HEK293 (cell line): ENCODE measurements at regions not wholly inside any gene's neighbourhood (a gene's known extent, or its start where the extent isn't known, plus 50 kb on each side); places are given as distances from the start of the nearest gene placed in this dataset.

Experiments used
- CTCF ChIA-PET: fragments of 350-600 bp; formaldehyde crosslinking; extraction: SDS; loops from one replicate; lab custom pipeline; 2021; ENCODE audit warnings: antibody characterized with exemption; lab: Yijun Ruan, JAX
- POLR2A ChIA-PET: fragments of 300-600 bp; formaldehyde crosslinking; extraction: SDS; loops from one replicate; lab custom pipeline; 2020; ENCODE audit warnings: antibody characterized with exemption, inconsistent platforms; lab: Yijun Ruan, JAX
- H3K27ac ChIP-seq: fragments of 200-500 bp; sonication (Bioruptor generic); 2 replicates; pipeline ENCODE4 v1.5.1; 2014; ENCODE audit warnings: low read depth, low read length, control low read depth, inconsistent platforms; ENCODE audit errors: extremely low read depth
- H3K36me3 ChIP-seq, 2 experiments: fragments of 200-500 bp in 1 of 2; sonication (Bioruptor generic) in 1 of 2; 1 replicate in 1 of 2; 2 replicates in 1 of 2; pipeline ENCODE4 v1.5.1; 2014 to 2017; ENCODE audit warnings: inconsistent platforms in 2 of 2, low read length in 2 of 2; ENCODE audit not compliant: control insufficient read depth in 2 of 2, insufficient read depth in 1 of 2
- H3K4me1 ChIP-seq: fragments of 200-500 bp; sonication (Bioruptor generic); 2 replicates; pipeline ENCODE4 v1.5.1; 2014; ENCODE audit warnings: mild to moderate bottlenecking, low read length, inconsistent platforms; ENCODE audit not compliant: control insufficient read depth, insufficient read depth
- H3K4me3 ChIP-seq: 2 replicates; pipeline ENCODE4 v1.5.1; 2011; ENCODE audit warnings: low read depth, mild to moderate bottlenecking, control low read depth, low read length, moderate library complexity
- H3K9me3 ChIP-seq: fragments of 200-500 bp; sonication (Bioruptor generic); 2 replicates; pipeline ENCODE4 v1.5.1; 2014; ENCODE audit warnings: low read depth, low read length, inconsistent platforms; ENCODE audit not compliant: control insufficient read depth, insufficient read depth
- KLF10 ChIP-seq: fragments of 450-650 bp; IDR thresholded peaks from 2 replicates; pipeline ENCODE4 v1.5.1; 2018; ENCODE audit warnings: missing biosample characterization, mild to moderate bottlenecking, missing genetic modification characterization
- MZF1 ChIP-seq: fragments of 450-650 bp; formaldehyde crosslinking; IDR thresholded peaks from 2 replicates; pipeline ENCODE4 v1.5.1; 2017; ENCODE audit warnings: missing biosample characterization, missing genetic modification characterization, borderline replicate concordance
- REPIN1 ChIP-seq: fragments of 450-650 bp; formaldehyde crosslinking; IDR thresholded peaks from 2 replicates; pipeline ENCODE4 v1.5.1; 2017; ENCODE audit warnings: missing biosample characterization, missing genetic modification characterization, low read depth
- SP7 ChIP-seq: fragments of 450-650 bp; formaldehyde crosslinking; IDR thresholded peaks from 2 replicates; pipeline ENCODE4 v1.5.1; 2016; ENCODE audit warnings: missing biosample characterization, missing genetic modification characterization
- ZNF114 ChIP-seq: fragments of 450-650 bp; formaldehyde crosslinking; IDR thresholded peaks from 2 replicates; pipeline ENCODE4 v1.5.0; 2017; ENCODE audit warnings: missing biosample characterization, missing genetic modification characterization
- ZNF138 ChIP-seq: fragments of 450-650 bp; formaldehyde crosslinking; IDR thresholded peaks from 2 replicates; pipeline ENCODE4 v1.5.1; 2016; ENCODE audit warnings: missing biosample characterization, missing genetic modification characterization, borderline replicate concordance
- ZNF211 ChIP-seq: fragments of 450-650 bp; formaldehyde crosslinking; IDR thresholded peaks from 2 replicates; pipeline ENCODE4 v1.5.1; 2016; ENCODE audit warnings: low read depth, missing biosample characterization, missing genetic modification characterization
- ZNF223 ChIP-seq: fragments of 450-650 bp; formaldehyde crosslinking; IDR thresholded peaks from 2 replicates; pipeline ENCODE4 v1.5.1; 2016; ENCODE audit warnings: missing biosample characterization, missing genetic modification characterization
- ZNF302 ChIP-seq: fragments of 450-650 bp; formaldehyde crosslinking; IDR thresholded peaks from 2 replicates; pipeline ENCODE4 v1.5.1; 2016; ENCODE audit warnings: missing biosample characterization, missing genetic modification characterization, low read depth
- ZNF354C ChIP-seq: fragments of 450-650 bp; formaldehyde crosslinking; IDR thresholded peaks from 2 replicates; pipeline ENCODE4 v1.5.1; 2016; ENCODE audit warnings: missing biosample characterization, missing genetic modification characterization, low read depth, borderline replicate concordance
- ZNF366 ChIP-seq: fragments of 450-650 bp; formaldehyde crosslinking; conservative IDR thresholded peaks from 2 replicates; pipeline ENCODE4 v1.5.1; 2016; ENCODE audit warnings: missing biosample characterization, missing genetic modification characterization
- ZNF416 ChIP-seq: fragments of 450-650 bp; formaldehyde crosslinking; IDR thresholded peaks from 2 replicates; pipeline ENCODE4 v1.5.1; 2016; ENCODE audit warnings: missing biosample characterization, missing genetic modification characterization
- ZNF433 ChIP-seq: fragments of 450-650 bp; formaldehyde crosslinking; IDR thresholded peaks from 2 replicates; pipeline ENCODE4 v1.5.1; 2016; ENCODE audit warnings: missing biosample characterization, missing genetic modification characterization, low read depth
- ZNF510 ChIP-seq: fragments of 450-650 bp; formaldehyde crosslinking; IDR thresholded peaks from 2 replicates; pipeline ENCODE4 v1.5.1; 2018; ENCODE audit warnings: mild to moderate bottlenecking, missing genetic modification characterization, missing biosample characterization; ENCODE audit not compliant: insufficient replicate concordance
- ZNF544 ChIP-seq: fragments of 450-650 bp; formaldehyde crosslinking; IDR thresholded peaks from 2 replicates; pipeline ENCODE4 v1.5.0; 2017; ENCODE audit warnings: missing biosample characterization, missing genetic modification characterization
- ZNF548 ChIP-seq: fragments of 450-650 bp; formaldehyde crosslinking; IDR thresholded peaks from 2 replicates; pipeline ENCODE4 v1.5.1; 2016; ENCODE audit warnings: missing biosample characterization, missing genetic modification characterization
- ZNF549 ChIP-seq: fragments of 450-650 bp; IDR thresholded peaks from 2 replicates; pipeline ENCODE4 v1.5.1; 2018; ENCODE audit warnings: missing biosample characterization, missing genetic modification characterization, mild to moderate bottlenecking, inconsistent platforms, moderate library complexity
- ZNF660 ChIP-seq: fragments of 450-650 bp; IDR thresholded peaks from 2 replicates; pipeline ENCODE4 v1.5.1; 2018; ENCODE audit warnings: missing biosample characterization, mild to moderate bottlenecking, missing genetic modification characterization
- TF ChIP-seq, protein P1 (sequence below): fragments of 450-650 bp; formaldehyde crosslinking; IDR thresholded peaks from 2 replicates; pipeline ENCODE4 v1.5.1; 2017; ENCODE audit warnings: missing biosample characterization, missing genetic modification characterization
- TF ChIP-seq, protein P2 (sequence below): fragments of 450-650 bp; formaldehyde crosslinking; IDR thresholded peaks from 2 replicates; pipeline ENCODE4 v1.5.1; 2016; ENCODE audit warnings: missing biosample characterization, missing genetic modification characterization
- TF ChIP-seq, protein P3 (sequence below): fragments of 450-650 bp; formaldehyde crosslinking; IDR thresholded peaks from 2 replicates; pipeline ENCODE4 v1.5.1; 2016; ENCODE audit warnings: missing biosample characterization, missing genetic modification characterization, low read depth
- TF ChIP-seq, protein P4 (sequence below): fragments of 450-650 bp; formaldehyde crosslinking; IDR thresholded peaks from 2 replicates; pipeline ENCODE4 v1.5.1; 2016; ENCODE audit warnings: missing biosample characterization, missing genetic modification characterization

DNA sequence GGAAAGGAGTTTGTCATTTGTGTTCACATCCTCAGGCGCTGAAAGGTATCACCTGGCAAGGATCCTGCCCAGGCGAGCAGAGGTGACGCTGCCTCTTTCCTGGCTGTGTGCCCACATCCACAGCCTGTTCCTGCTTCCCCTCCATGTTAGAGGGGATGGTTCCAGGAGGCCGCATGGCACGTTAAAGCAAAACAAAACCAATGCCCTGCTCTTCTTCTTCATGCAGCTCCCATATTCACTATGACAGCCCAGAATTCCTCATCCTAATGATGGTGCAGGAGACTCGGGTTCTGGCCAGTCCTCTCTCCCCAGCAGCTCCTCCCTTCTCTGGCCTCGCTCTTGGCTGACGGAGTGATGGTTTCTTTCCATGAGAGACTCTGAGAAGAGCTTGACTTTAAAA is 678.5 kb upstream of the ANKRD30A start:
- H3K4me1 ChIP-seq = peaks cover 17% of the 10 kb centered on the region
- CTCF ChIA-PET = no interaction called here

DNA sequence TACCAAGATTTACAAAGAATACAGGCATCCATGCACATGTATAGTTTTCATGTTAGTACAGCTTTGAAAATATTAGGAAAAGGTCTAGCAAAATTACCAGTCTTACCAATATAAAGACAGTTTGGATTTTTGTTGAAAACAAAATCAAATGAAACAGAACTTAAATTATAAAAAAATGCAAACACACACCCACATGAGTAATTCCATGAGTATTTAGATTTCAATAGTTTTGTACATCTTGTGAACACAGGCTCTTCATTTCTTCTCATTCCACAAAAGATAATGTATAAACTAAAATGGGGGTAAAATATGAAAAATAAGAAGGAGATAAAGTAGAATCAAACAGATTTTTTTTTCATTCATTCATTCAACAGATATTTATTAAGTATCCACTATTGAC is 682.2 kb upstream of the ANKRD30A start:
- POLR2A ChIA-PET = interaction anchor here (0.7 kb wide), 1 partner anchor 230 kb away, joined by 3 read pairs; no protein-coding TSS in a partner anchor
- CTCF ChIA-PET = no interaction called here
- Histone ChIP-seq H3K9me3 (no peaks in the 10 kb centered on the region), H3K27ac (no peak overlapping the region), H3K4me3 (no peak overlapping the region), H3K4me1 (no peaks in the 10 kb centered on the region), H3K36me3 (no peaks in the 10 kb centered on the region)
- TF ChIP-seq ZNF660 (no peak), ZNF302 (tag by site-specific recombination) (no peak), ZNF416 (no peak), ZNF114 (tag by site-specific recombination) (no peak), ZNF354C (tag by site-specific recombination) (no peak), SP7 (tag by site-specific recombination) (no peak), ZNF366 (tag by site-specific recombination) (no peak), KLF10 (tag by site-specific recombination) (no peak), ZNF510 (no peak), ZNF223 (tag by site-specific recombination) (no peak), ZNF138 (tag by site-specific recombination) (no peak)
- TF ChIP-seq, protein P1, sequence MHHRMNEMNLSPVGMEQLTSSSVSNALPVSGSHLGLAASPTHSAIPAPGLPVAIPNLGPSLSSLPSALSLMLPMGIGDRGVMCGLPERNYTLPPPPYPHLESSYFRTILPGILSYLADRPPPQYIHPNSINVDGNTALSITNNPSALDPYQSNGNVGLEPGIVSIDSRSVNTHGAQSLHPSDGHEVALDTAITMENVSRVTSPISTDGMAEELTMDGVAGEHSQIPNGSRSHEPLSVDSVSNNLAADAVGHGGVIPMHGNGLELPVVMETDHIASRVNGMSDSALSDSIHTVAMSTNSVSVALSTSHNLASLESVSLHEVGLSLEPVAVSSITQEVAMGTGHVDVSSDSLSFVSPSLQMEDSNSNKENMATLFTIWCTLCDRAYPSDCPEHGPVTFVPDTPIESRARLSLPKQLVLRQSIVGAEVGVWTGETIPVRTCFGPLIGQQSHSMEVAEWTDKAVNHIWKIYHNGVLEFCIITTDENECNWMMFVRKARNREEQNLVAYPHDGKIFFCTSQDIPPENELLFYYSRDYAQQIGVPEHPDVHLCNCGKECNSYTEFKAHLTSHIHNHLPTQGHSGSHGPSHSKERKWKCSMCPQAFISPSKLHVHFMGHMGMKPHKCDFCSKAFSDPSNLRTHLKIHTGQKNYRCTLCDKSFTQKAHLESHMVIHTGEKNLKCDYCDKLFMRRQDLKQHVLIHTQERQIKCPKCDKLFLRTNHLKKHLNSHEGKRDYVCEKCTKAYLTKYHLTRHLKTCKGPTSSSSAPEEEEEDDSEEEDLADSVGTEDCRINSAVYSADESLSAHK (tag by site-specific recombination) = no peak
- TF ChIP-seq, protein P2, sequence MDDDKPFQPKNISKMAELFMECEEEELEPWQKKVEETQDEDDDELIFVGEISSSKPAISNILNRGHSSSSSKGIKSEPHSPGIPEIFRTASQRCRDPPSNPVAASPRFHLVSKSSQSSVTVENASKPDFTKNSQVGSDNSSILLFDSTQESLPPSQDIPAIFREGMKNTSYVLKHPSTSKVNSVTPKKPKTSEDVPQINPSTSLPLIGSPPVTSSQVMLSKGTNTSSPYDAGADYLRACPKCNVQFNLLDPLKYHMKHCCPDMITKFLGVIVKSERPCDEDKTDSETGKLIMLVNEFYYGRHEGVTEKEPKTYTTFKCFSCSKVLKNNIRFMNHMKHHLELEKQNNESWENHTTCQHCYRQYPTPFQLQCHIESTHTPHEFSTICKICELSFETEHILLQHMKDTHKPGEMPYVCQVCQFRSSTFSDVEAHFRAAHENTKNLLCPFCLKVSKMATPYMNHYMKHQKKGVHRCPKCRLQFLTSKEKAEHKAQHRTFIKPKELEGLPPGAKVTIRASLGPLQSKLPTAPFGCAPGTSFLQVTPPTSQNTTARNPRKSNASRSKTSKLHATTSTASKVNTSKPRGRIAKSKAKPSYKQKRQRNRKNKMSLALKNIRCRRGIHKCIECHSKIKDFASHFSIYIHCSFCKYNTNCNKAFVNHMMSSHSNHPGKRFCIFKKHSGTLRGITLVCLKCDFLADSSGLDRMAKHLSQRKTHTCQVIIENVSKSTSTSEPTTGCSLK = no peak

More for the DNA sequence above, 678.5 kb upstream of the ANKRD30A start:
- Histone ChIP-seq H3K27ac (no peak overlapping the region), H3K9me3 (no peaks in the 10 kb centered on the region), H3K4me3 (no peak overlapping the region), H3K36me3 (no peaks in the 10 kb centered on the region)
- POLR2A ChIA-PET = interaction anchor here (0.7 kb wide), 1 partner anchor 8 kb away, joined by 11 read pairs; no protein-coding TSS in a partner anchor
- TF ChIP-seq ZNF433 (tag by site-specific recombination) (no peak), ZNF548 (no peak), REPIN1 (no peak), ZNF544 (no peak), ZNF549 (tag by site-specific recombination) (no peak), MZF1 (tag by site-specific recombination) (no peak), ZNF211 (tag by site-specific recombination) (no peak)
- TF ChIP-seq, protein P3, sequence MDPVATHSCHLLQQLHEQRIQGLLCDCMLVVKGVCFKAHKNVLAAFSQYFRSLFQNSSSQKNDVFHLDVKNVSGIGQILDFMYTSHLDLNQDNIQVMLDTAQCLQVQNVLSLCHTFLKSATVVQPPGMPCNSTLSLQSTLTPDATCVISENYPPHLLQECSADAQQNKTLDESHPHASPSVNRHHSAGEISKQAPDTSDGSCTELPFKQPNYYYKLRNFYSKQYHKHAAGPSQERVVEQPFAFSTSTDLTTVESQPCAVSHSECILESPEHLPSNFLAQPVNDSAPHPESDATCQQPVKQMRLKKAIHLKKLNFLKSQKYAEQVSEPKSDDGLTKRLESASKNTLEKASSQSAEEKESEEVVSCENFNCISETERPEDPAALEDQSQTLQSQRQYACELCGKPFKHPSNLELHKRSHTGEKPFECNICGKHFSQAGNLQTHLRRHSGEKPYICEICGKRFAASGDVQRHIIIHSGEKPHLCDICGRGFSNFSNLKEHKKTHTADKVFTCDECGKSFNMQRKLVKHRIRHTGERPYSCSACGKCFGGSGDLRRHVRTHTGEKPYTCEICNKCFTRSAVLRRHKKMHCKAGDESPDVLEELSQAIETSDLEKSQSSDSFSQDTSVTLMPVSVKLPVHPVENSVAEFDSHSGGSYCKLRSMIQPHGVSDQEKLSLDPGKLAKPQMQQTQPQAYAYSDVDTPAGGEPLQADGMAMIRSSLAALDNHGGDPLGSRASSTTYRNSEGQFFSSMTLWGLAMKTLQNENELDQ = no peak
- TF ChIP-seq, protein P4, sequence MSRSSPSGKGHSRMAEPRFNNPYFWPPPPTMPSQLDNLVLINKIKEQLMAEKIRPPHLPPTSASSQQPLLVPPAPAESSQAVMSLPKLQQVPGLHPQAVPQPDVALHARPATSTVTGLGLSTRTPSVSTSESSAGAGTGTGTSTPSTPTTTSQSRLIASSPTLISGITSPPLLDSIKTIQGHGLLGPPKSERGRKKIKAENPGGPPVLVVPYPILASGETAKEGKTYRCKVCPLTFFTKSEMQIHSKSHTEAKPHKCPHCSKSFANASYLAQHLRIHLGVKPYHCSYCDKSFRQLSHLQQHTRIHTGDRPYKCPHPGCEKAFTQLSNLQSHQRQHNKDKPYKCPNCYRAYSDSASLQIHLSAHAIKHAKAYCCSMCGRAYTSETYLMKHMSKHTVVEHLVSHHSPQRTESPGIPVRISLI (tag by site-specific recombination) = no peak
